ENCODE measurements at regions not wholly inside any gene's neighbourhood (a gene's known extent, or its start where the extent isn't known, plus 50 kb on each side); places are given as distances from the start of the nearest gene placed in this dataset.

- no peak for TF ChIP-seq CTCF (IDR thresholded peaks at IDR 0.05)
- ATAC-seq (ENCODE audit: low FRiP score) (no peak), DNase-seq (ENCODE audit: low spot score) (no peak)
Measured at GRCh38 chr5:97388794-97389193, 205.7 kb upstream of the RIOK2 start.

- TF ChIP-seq CTCF (IDR thresholded peaks at IDR 0.05), result no peak
- ATAC-seq (ENCODE audit: low FRiP score) (no peak), DNase-seq (ENCODE audit: low spot score) (no peak)
Measured at GRCh38 chr5:97400537-97400936, 217.5 kb upstream of the RIOK2 start.

GRCh38 chr5:97405941-97406340 is 222.9 kb upstream of the RIOK2 start:
- ATAC-seq (ENCODE audit: low FRiP score) (no peak), DNase-seq (ENCODE audit: low spot score) (no peak)
- TF ChIP-seq CTCF (IDR thresholded peaks at IDR 0.05), result no peak

GRCh38 chr5:97406946-97407676 is 224.1 kb upstream of the RIOK2 start:
- ATAC-seq (ENCODE audit: low FRiP score) (no peak), DNase-seq (ENCODE audit: low spot score) (no peak)
- TF ChIP-seq CTCF (IDR thresholded peaks at IDR 0.05), result no peak

GRCh38 chr5:97408331-97408730 is 225.3 kb upstream of the RIOK2 start:
- no peak for DNase-seq (ENCODE audit: low spot score)

GRCh38 chr5:97412959-97413358 is 229.9 kb upstream of the RIOK2 start:
- no peak for ATAC-seq (ENCODE audit: low FRiP score)
- TF ChIP-seq CTCF (IDR thresholded peaks at IDR 0.05), result no peak
- DNase-seq (ENCODE audit: low spot score), result no peak

More at GRCh38 chr5:97408331-97408730, 225.3 kb upstream of the RIOK2 start:
- no peak for ATAC-seq (ENCODE audit: low FRiP score)
- TF ChIP-seq CTCF (IDR thresholded peaks at IDR 0.05), result no peak

GRCh38 chr5:97417986-97418385 is 234.9 kb upstream of the RIOK2 start:
- DNase-seq (ENCODE audit: low spot score) (no peak), ATAC-seq (ENCODE audit: low FRiP score) (no peak)
- TF ChIP-seq CTCF (IDR thresholded peaks at IDR 0.05), result no peak
